ENCODE measurements at regions not wholly inside any gene's neighbourhood (a gene's known extent, or its start where the extent isn't known, plus 50 kb on each side); places are given as distances from the start of the nearest gene placed in this dataset.

GRCh38 chr4:74523096-74523495 is 78.2 kb downstream of the AREG start:
- no peaks in the 10 kb centered on the region for H4K20me1 ChIP-seq (ENCODE audit: insufficient read depth)
- no peak overlapping the region for H3K4me3 ChIP-seq (IDR thresholded peaks at IDR 0.05; ENCODE audit: insufficient read depth, low read depth, low read length)
- H3K36me3 ChIP-seq (ENCODE audit: insufficient read depth): no peaks in the 10 kb centered on the region
- no peak overlapping the region for H3K4me2 ChIP-seq
- H3K79me2 ChIP-seq (ENCODE audit: insufficient read depth, low read depth): no peaks in the 10 kb centered on the region
- no peak overlapping the region for H3K9ac ChIP-seq
- H3K27me3 ChIP-seq (ENCODE audit: insufficient read depth, low read depth): no peaks in the 10 kb centered on the region
- no peak for TF ChIP-seq CTCF (conservative IDR thresholded peaks at IDR 0.05; ENCODE audit: low read depth, low read length)
- H2AFZ ChIP-seq (ENCODE audit: low read depth): no peak overlapping the region
- H3K27ac ChIP-seq: no peak overlapping the region
- no peaks in the 10 kb centered on the region for H3K4me1 ChIP-seq (ENCODE audit: low read depth, poor library complexity, severe bottlenecking)

GRCh38 chr4:74524985-74525384 is 80.0 kb downstream of the AREG start:
- Histone ChIP-seq H3K4me2 (no peak overlapping the region), H2AFZ (ENCODE audit: low read depth) (no peak overlapping the region), H3K4me1 (ENCODE audit: low read depth, poor library complexity, severe bottlenecking) (no peaks in the 10 kb centered on the region)

GRCh38 chr4:74527049-74527448 is 82.1 kb downstream of the AREG start:
- no peak for TF ChIP-seq CTCF (conservative IDR thresholded peaks at IDR 0.05; ENCODE audit: low read depth, low read length)
- Histone ChIP-seq H3K4me2 (no peak overlapping the region), H2AFZ (ENCODE audit: low read depth) (no peak overlapping the region), H3K4me3 (IDR thresholded peaks at IDR 0.05; ENCODE audit: insufficient read depth, low read depth, low read length) (no peak overlapping the region), H3K4me1 (ENCODE audit: low read depth, poor library complexity, severe bottlenecking) (peaks cover 7% of the 10 kb centered on the region), H3K27ac (no peak overlapping the region), H3K36me3 (ENCODE audit: insufficient read depth) (no peaks in the 10 kb centered on the region), H3K9ac (no peak overlapping the region), H4K20me1 (ENCODE audit: insufficient read depth) (no peaks in the 10 kb centered on the region), H3K79me2 (ENCODE audit: insufficient read depth, low read depth) (no peaks in the 10 kb centered on the region), H3K27me3 (ENCODE audit: insufficient read depth, low read depth) (no peaks in the 10 kb centered on the region)

More at GRCh38 chr4:74524985-74525384, 80.0 kb downstream of the AREG start:
- Histone ChIP-seq H3K27ac (no peak overlapping the region), H3K36me3 (ENCODE audit: insufficient read depth) (no peaks in the 10 kb centered on the region), H3K4me3 (IDR thresholded peaks at IDR 0.05; ENCODE audit: insufficient read depth, low read depth, low read length) (no peak overlapping the region), H3K27me3 (ENCODE audit: insufficient read depth, low read depth) (no peaks in the 10 kb centered on the region), H3K79me2 (ENCODE audit: insufficient read depth, low read depth) (no peaks in the 10 kb centered on the region), H3K9ac (no peak overlapping the region), H4K20me1 (ENCODE audit: insufficient read depth) (no peaks in the 10 kb centered on the region)
- TF ChIP-seq CTCF (conservative IDR thresholded peaks at IDR 0.05; ENCODE audit: low read depth, low read length): no peak

GRCh38 chr4:74528178-74528577 is 83.2 kb downstream of the AREG start:
- Histone ChIP-seq H3K4me2 (no peak overlapping the region), H4K20me1 (ENCODE audit: insufficient read depth) (no peaks in the 10 kb centered on the region), H2AFZ (ENCODE audit: low read depth) (no peak overlapping the region), H3K4me1 (ENCODE audit: low read depth, poor library complexity, severe bottlenecking) (peaks cover 12% of the 10 kb centered on the region), H3K27me3 (ENCODE audit: insufficient read depth, low read depth) (no peaks in the 10 kb centered on the region), H3K9ac (no peak overlapping the region), H3K79me2 (ENCODE audit: insufficient read depth, low read depth) (no peaks in the 10 kb centered on the region), H3K36me3 (ENCODE audit: insufficient read depth) (no peaks in the 10 kb centered on the region), H3K27ac (no peak overlapping the region), H3K4me3 (IDR thresholded peaks at IDR 0.05; ENCODE audit: insufficient read depth, low read depth, low read length) (no peak overlapping the region)
- no peak for TF ChIP-seq CTCF (conservative IDR thresholded peaks at IDR 0.05; ENCODE audit: low read depth, low read length)
